ENCODE measurements at regions not wholly inside any gene's neighbourhood (a gene's known extent, or its start where the extent isn't known, plus 50 kb on each side); places are given as distances from the start of the nearest gene placed in this dataset.

DNA sequence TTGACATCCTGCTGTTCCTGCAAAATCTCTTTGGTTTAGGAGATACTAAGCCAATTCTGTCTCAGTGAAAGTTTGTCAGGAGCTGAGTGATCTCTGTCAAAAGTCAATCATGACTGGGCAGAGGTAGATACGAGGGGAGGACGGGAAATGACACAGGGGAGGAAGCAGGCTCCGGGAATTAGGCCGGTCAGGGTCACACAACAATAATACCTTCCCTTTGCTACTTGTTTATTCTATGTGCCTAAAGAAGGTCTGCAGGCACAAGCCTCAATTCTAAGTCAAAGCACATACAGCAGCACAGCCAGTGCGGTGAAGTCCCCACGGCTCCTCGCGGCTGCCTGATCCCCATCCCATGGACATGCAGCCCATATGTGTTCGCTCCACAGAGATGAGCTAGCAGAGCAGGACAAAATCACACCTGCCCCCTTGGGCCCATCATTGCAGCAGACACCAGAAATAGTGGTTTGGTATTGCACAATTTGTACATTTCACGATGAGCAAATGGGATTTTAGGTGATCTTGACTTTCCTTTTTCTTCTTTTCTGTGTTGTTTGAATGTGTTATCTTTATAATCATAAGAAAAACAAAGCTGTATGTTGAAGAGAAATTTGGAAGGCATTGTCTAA, 141.4 kb downstream of the VAPA start:
- Histone ChIP-seq H3K18ac (ENCODE audit: insufficient read length, low read depth, low read length) (no peak overlapping the region), H3K79me1 (ENCODE audit: insufficient read depth, low read depth, low read length, poor library complexity, severe bottlenecking) (no peaks in the 10 kb centered on the region), H2AFZ (ENCODE audit: low read length) (no peak overlapping the region)

More for the DNA sequence above, 141.4 kb downstream of the VAPA start:
- H3K4me1 ChIP-seq (ENCODE audit: insufficient read depth, low read length) = no peaks in the 10 kb centered on the region
- no peak overlapping the region for H3K4me2 ChIP-seq (ENCODE audit: insufficient read depth, insufficient read length, low read length)
- H2AK5ac ChIP-seq (ENCODE audit: insufficient read length, low read length) = no peak overlapping the region
- Mint-ChIP-seq H3K27ac (no peak overlapping the region), H3K4me1 (peaks cover 23 to 24% of the 10 kb centered on the region in 2 experiments), H3K9me3 (no peaks in the 10 kb centered on the region), H3K36me3 (ENCODE audit: insufficient read depth in 1 of 3, low read depth in 3 of 3) (no peaks in the 10 kb centered on the region), H3K4me3 (no peak overlapping the region), H3K27me3 (ENCODE audit: low read depth) (peaks cover 4% of the 10 kb centered on the region)
- no peak overlapping the region for H3K27ac ChIP-seq (ENCODE audit: insufficient read length, low read depth, low read length)
- H3K27me3 ChIP-seq (ENCODE audit: insufficient read depth, low read length) = no peaks in the 10 kb centered on the region
- H2BK120ac ChIP-seq (ENCODE audit: low read depth, low read length, poor library complexity, severe bottlenecking) = no peak overlapping the region
- no peak overlapping the region for H2BK12ac ChIP-seq (ENCODE audit: insufficient read length, low read depth, low read length)
- no peak overlapping the region for H3K4ac ChIP-seq (ENCODE audit: low read depth, low read length)
- H3K9me3 ChIP-seq (ENCODE audit: control insufficient read depth, low read depth, low read length) = no peaks in the 10 kb centered on the region
- no peak overlapping the region for H3T11ph ChIP-seq (ENCODE audit: low read length)
- no peak overlapping the region for H4K91ac ChIP-seq (ENCODE audit: insufficient read length, low read depth, low read length)
- no peak for DNase-seq
- TF ChIP-seq, protein P1, sequence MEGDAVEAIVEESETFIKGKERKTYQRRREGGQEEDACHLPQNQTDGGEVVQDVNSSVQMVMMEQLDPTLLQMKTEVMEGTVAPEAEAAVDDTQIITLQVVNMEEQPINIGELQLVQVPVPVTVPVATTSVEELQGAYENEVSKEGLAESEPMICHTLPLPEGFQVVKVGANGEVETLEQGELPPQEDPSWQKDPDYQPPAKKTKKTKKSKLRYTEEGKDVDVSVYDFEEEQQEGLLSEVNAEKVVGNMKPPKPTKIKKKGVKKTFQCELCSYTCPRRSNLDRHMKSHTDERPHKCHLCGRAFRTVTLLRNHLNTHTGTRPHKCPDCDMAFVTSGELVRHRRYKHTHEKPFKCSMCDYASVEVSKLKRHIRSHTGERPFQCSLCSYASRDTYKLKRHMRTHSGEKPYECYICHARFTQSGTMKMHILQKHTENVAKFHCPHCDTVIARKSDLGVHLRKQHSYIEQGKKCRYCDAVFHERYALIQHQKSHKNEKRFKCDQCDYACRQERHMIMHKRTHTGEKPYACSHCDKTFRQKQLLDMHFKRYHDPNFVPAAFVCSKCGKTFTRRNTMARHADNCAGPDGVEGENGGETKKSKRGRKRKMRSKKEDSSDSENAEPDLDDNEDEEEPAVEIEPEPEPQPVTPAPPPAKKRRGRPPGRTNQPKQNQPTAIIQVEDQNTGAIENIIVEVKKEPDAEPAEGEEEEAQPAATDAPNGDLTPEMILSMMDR (conservative IDR thresholded peaks at IDR 0.05) = no peak
- WGBS (ENCODE audit: extremely low coverage, insufficient read length, low lambda C conversion rate) = no CpG with 5 or more reads among the region's 10 CpGs
- no peak overlapping the region for H2BK20ac ChIP-seq (ENCODE audit: low read depth, low read length, poor library complexity, severe bottlenecking)
- no peak overlapping the region for H2BK15ac ChIP-seq (ENCODE audit: low read depth, low read length)
- no peak overlapping the region for H4K5ac ChIP-seq (ENCODE audit: insufficient read length, low read depth, low read length)
- H3K23me2 ChIP-seq (ENCODE audit: insufficient read length, low read depth, low read length, poor library complexity, severe bottlenecking) = no peaks in the 10 kb centered on the region
- no peaks in the 10 kb centered on the region for H3K79me2 ChIP-seq (ENCODE audit: insufficient read depth, low read length)
- no peak overlapping the region for H3K9ac ChIP-seq (ENCODE audit: extremely low read depth, insufficient read length, low read length)
- H4K8ac ChIP-seq (replicated peaks; ENCODE audit: insufficient read length, low read depth, low read length) = no peak overlapping the region
- H4K20me1 ChIP-seq (ENCODE audit: control insufficient read depth, insufficient read depth, insufficient read length) = no peaks in the 10 kb centered on the region
- H3K56ac ChIP-seq (ENCODE audit: insufficient read length, low read depth, low read length) = no peak overlapping the region
- no peak overlapping the region for H2BK5ac ChIP-seq (ENCODE audit: insufficient read length, low read length)
- no peak overlapping the region for H3K14ac ChIP-seq (ENCODE audit: insufficient read depth, low read length)
- no peak overlapping the region for H3K23ac ChIP-seq (ENCODE audit: insufficient read length, low read depth, low read length)

All from H9 (cell line).